ENCODE measurements at regions not wholly inside any gene's neighbourhood (a gene's known extent, or its start where the extent isn't known, plus 50 kb on each side); places are given as distances from the start of the nearest gene placed in this dataset.

- Mint-ChIP-seq H3K36me3 (ENCODE audit: insufficient read depth in 1 of 3, low read depth in 3 of 3) (peaks cover 41 to 57% (median 44%) of the 10 kb centered on the region in 3 experiments), H3K9me3 (peaks cover 50% of the 10 kb centered on the region in 2 experiments), H3K27me3 (ENCODE audit: low read depth) (peaks cover 3% of the 10 kb centered on the region; the same call in 1 of the 2 replicates), H3K4me3 (no peak overlapping the region), H3K4me1 (peaks cover 0 to 1% of the 10 kb centered on the region in 2 experiments; a peak in 2 of 4 replicates), H3K27ac (no peak overlapping the region; a peak in 1 of 7 replicates)
- Histone ChIP-seq H3K4me1 (ENCODE audit: insufficient read depth, low read length) (no peaks in the 10 kb centered on the region), H2AFZ (ENCODE audit: low read length) (no peak overlapping the region), H3K18ac (ENCODE audit: insufficient read length, low read depth, low read length) (no peak overlapping the region), H3K23me2 (ENCODE audit: insufficient read length, low read depth, low read length, poor library complexity, severe bottlenecking) (no peaks in the 10 kb centered on the region), H2BK12ac (ENCODE audit: insufficient read length, low read depth, low read length) (no peak overlapping the region), H3K4ac (ENCODE audit: low read depth, low read length) (no peak overlapping the region), H3T11ph (ENCODE audit: low read length) (no peak overlapping the region), H3K56ac (ENCODE audit: insufficient read length, low read depth, low read length) (no peak overlapping the region), H3K79me1 (ENCODE audit: insufficient read depth, low read depth, low read length, poor library complexity, severe bottlenecking) (no peaks in the 10 kb centered on the region), H3K9ac (ENCODE audit: extremely low read depth, insufficient read length, low read length) (no peak overlapping the region), H2BK120ac (ENCODE audit: low read depth, low read length, poor library complexity, severe bottlenecking) (no peak overlapping the region), H2AK5ac (ENCODE audit: insufficient read length, low read length) (no peak overlapping the region), H4K91ac (ENCODE audit: insufficient read length, low read depth, low read length) (no peak overlapping the region), H3K9me3 (ENCODE audit: control insufficient read depth, low read depth, low read length) (peaks cover 14% of the 10 kb centered on the region), H3K27me3 (ENCODE audit: insufficient read depth, low read length) (no peaks in the 10 kb centered on the region), H3K23ac (ENCODE audit: insufficient read length, low read depth, low read length) (no peak overlapping the region), H2BK5ac (ENCODE audit: insufficient read length, low read length) (no peak overlapping the region), H4K8ac (replicated peaks; ENCODE audit: insufficient read length, low read depth, low read length) (no peak overlapping the region), H3K27ac (ENCODE audit: insufficient read length, low read depth, low read length) (no peak overlapping the region), H2BK15ac (ENCODE audit: low read depth, low read length) (no peak overlapping the region), H3K4me2 (ENCODE audit: insufficient read depth, insufficient read length, low read length) (no peak overlapping the region), H2BK20ac (ENCODE audit: low read depth, low read length, poor library complexity, severe bottlenecking) (no peak overlapping the region), H3K14ac (ENCODE audit: insufficient read depth, low read length) (no peak overlapping the region), H3K79me2 (ENCODE audit: insufficient read depth, low read length) (no peaks in the 10 kb centered on the region), H4K20me1 (ENCODE audit: control insufficient read depth, insufficient read depth, insufficient read length) (no peaks in the 10 kb centered on the region), H4K5ac (ENCODE audit: insufficient read length, low read depth, low read length) (no peak overlapping the region)
- TF ChIP-seq, protein P1, sequence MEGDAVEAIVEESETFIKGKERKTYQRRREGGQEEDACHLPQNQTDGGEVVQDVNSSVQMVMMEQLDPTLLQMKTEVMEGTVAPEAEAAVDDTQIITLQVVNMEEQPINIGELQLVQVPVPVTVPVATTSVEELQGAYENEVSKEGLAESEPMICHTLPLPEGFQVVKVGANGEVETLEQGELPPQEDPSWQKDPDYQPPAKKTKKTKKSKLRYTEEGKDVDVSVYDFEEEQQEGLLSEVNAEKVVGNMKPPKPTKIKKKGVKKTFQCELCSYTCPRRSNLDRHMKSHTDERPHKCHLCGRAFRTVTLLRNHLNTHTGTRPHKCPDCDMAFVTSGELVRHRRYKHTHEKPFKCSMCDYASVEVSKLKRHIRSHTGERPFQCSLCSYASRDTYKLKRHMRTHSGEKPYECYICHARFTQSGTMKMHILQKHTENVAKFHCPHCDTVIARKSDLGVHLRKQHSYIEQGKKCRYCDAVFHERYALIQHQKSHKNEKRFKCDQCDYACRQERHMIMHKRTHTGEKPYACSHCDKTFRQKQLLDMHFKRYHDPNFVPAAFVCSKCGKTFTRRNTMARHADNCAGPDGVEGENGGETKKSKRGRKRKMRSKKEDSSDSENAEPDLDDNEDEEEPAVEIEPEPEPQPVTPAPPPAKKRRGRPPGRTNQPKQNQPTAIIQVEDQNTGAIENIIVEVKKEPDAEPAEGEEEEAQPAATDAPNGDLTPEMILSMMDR (conservative IDR thresholded peaks at IDR 0.05) = peak; percentile 44; the same call in 2 of the 3 replicates
- DNase-seq = no peak
- WGBS (ENCODE audit: extremely low coverage, insufficient read length, low lambda C conversion rate) = no CpG with 5 or more reads among the region's 4 CpGs
Observed at GRCh38 chr10:123390332-123390731, 236.1 kb downstream of the BUB3 start.

All from H9 (cell line).